WERI-Rb-1 (cell line): ENCODE measurements at regions not wholly inside any gene's neighbourhood (a gene's known extent, or its start where the extent isn't known, plus 50 kb on each side); places are given as distances from the start of the nearest gene placed in this dataset.

Experiments
- DNase-seq: peaks from one replicate; pipeline ENCODE4 v3.0.0-alpha.2; 2020
- H3K27ac ChIP-seq: fragments of 250-450 bp; sonication (Bioruptor Pico); 2 replicates; pipeline ENCODE4 v1.5.1; 2020; ENCODE audit warnings: mild to moderate bottlenecking, moderate library complexity
- H3K27me3 ChIP-seq: fragments of 250-450 bp; sonication (Bioruptor Pico); 2 replicates; pipeline ENCODE4 v1.5.1; 2021; ENCODE audit warnings: mild to moderate bottlenecking, low read depth, moderate library complexity; ENCODE audit not compliant: insufficient read depth, severe bottlenecking
- H3K36me3 ChIP-seq: fragments of 250-450 bp; sonication (Bioruptor Pico); 2 replicates; pipeline ENCODE4 v1.5.1; 2020; ENCODE audit warnings: mild to moderate bottlenecking, moderate library complexity
- H3K4me3 ChIP-seq: 2 replicates; pipeline ENCODE4 v1.5.1; 2011; ENCODE audit warnings: low read depth, mild to moderate bottlenecking, control low read depth, low read length
- H3K9me3 ChIP-seq: fragments of 250-450 bp; sonication (Bioruptor Pico); 2 replicates; pipeline ENCODE4 v1.5.1; 2021; ENCODE audit warnings: mild to moderate bottlenecking, moderate library complexity; ENCODE audit not compliant: severe bottlenecking
- TF ChIP-seq, protein P1 (sequence below): IDR thresholded peaks from 2 replicates; pipeline ENCODE4 v1.5.1; 2011; ENCODE audit warnings: low read depth, mild to moderate bottlenecking, control low read depth, inconsistent platforms, low read length

DNA sequence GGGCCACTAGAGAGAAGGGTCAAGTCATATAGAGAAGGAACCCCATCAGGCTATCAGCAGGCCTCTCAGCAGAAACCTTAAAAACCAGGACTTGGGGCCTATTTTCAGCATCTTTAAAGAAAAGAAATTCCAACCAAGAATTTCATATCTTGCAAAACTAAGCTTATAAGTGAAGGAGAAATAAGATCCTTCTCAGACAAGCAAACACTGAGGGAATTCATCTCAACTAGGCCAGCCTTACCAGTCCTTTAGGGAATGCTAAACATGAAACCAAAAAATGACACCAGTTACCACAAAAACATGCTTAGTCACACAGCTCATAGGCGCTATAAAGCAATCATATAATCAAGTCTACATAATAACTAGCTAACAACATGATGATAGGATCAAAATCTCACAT, 407.1 kb downstream of the LRRC70 start:
- TF ChIP-seq, protein P1, sequence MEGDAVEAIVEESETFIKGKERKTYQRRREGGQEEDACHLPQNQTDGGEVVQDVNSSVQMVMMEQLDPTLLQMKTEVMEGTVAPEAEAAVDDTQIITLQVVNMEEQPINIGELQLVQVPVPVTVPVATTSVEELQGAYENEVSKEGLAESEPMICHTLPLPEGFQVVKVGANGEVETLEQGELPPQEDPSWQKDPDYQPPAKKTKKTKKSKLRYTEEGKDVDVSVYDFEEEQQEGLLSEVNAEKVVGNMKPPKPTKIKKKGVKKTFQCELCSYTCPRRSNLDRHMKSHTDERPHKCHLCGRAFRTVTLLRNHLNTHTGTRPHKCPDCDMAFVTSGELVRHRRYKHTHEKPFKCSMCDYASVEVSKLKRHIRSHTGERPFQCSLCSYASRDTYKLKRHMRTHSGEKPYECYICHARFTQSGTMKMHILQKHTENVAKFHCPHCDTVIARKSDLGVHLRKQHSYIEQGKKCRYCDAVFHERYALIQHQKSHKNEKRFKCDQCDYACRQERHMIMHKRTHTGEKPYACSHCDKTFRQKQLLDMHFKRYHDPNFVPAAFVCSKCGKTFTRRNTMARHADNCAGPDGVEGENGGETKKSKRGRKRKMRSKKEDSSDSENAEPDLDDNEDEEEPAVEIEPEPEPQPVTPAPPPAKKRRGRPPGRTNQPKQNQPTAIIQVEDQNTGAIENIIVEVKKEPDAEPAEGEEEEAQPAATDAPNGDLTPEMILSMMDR: no peak
- no peaks in the 10 kb centered on the region for H3K9me3 ChIP-seq
- no peaks in the 10 kb centered on the region for H3K27me3 ChIP-seq

DNA sequence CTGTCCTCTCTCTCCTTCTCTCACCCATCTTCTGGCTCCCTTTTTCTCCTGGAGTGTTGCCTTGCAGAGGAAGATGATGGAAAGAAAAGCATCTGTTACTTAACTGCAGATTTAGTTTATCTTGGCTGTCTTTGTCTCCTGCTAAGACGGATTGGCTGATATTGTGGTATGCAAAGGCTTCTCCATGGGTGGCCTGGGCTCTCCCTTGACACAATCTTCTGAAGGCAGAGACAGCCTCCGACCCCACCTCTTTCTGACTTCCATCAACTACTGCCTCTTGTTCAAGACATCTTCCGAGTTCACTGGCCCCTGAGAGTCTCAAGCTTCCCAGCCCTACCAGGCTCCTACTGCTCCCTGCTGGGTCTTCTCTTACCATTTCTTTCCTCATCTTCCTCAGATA, 403.7 kb downstream of the LRRC70 start:
- Histone ChIP-seq H3K36me3 (no peaks in the 10 kb centered on the region), H3K4me3 (no peak overlapping the region), H3K9me3 (no peaks in the 10 kb centered on the region), H3K27me3 (no peaks in the 10 kb centered on the region), H3K27ac (no peak overlapping the region)
- TF ChIP-seq, protein P1: no peak
- no peak for DNase-seq

More for the DNA sequence above, 407.1 kb downstream of the LRRC70 start:
- Histone ChIP-seq H3K27ac (no peak overlapping the region), H3K36me3 (no peaks in the 10 kb centered on the region), H3K4me3 (no peak overlapping the region)
- no peak for DNase-seq

DNA sequence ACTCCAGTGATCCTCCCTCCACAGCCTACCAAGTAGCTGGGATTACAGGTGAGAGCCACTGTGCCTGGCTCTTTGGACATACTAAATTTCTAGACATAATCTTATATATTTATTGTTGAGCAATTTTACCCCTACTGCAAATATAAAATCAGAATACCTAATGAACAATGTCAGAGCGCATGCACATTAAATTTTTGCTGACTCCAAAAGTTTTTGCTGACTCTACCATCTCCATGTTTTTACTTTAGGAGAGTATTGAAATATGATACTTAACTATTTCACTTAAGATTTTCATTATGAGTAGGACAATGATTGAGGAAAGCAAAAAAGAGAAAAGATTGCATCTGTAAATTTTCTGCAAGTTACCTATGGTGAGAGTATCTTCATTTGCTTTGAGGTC, 402.3 kb downstream of the LRRC70 start:
- no peak overlapping the region for H3K4me3 ChIP-seq
- no peak for DNase-seq
- H3K27ac ChIP-seq: no peak overlapping the region
- no peaks in the 10 kb centered on the region for H3K9me3 ChIP-seq
- no peaks in the 10 kb centered on the region for H3K27me3 ChIP-seq
- TF ChIP-seq, protein P1: no peak
- H3K36me3 ChIP-seq: no peaks in the 10 kb centered on the region

GRCh38 chr5:62979472-62979871, 400.9 kb downstream of the LRRC70 start:
- H3K36me3 ChIP-seq: no peaks in the 10 kb centered on the region
- no peak overlapping the region for H3K27ac ChIP-seq
- no peak overlapping the region for H3K4me3 ChIP-seq
- no peaks in the 10 kb centered on the region for H3K27me3 ChIP-seq
- TF ChIP-seq, protein P1: no peak
- no peaks in the 10 kb centered on the region for H3K9me3 ChIP-seq
- no peak for DNase-seq

GRCh38 chr5:62977661-62978060, 399.0 kb downstream of the LRRC70 start:
- H3K4me3 ChIP-seq: no peak overlapping the region
- TF ChIP-seq, protein P1: no peak
- no peak overlapping the region for H3K27ac ChIP-seq
- no peaks in the 10 kb centered on the region for H3K27me3 ChIP-seq
- no peaks in the 10 kb centered on the region for H3K9me3 ChIP-seq
- no peaks in the 10 kb centered on the region for H3K36me3 ChIP-seq
- no peak for DNase-seq

DNA sequence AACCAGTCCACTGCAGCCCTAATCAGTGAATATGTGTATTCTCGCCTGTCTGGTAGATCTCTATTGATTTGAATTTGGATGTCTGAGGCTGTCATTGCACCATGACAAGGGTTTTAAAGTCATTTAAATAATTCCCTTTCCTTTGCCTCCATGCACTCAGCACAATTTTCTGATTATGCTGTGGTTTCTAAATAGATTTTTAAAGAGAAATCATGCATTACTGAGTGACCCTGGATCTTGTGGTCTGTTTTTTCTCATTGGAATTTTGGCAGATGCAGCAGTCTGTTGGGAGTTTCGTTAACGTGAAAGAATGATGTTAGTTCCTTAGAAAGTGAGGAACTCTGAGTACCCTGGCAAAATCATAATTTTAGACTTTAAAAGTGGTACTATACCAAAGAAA, 396.0 kb downstream of the LRRC70 start:
- Histone ChIP-seq H3K27me3 (no peaks in the 10 kb centered on the region), H3K36me3 (no peaks in the 10 kb centered on the region), H3K4me3 (no peak overlapping the region), H3K9me3 (no peaks in the 10 kb centered on the region), H3K27ac (no peak overlapping the region)
- no peak for DNase-seq
- TF ChIP-seq, protein P1: no peak
